SK-N-MC (cell line): ENCODE measurements at regions not wholly inside any gene's neighbourhood (a gene's known extent, or its start where the extent isn't known, plus 50 kb on each side); places are given as distances from the start of the nearest gene placed in this dataset.

Experiments
- DNase-seq: peaks from one replicate; pipeline ENCODE4 v3.0.0-alpha.2; 2011; ENCODE audit warnings: low read depth, low spot score
- H3K27ac ChIP-seq: fragments of 200-600 bp; sonication (generic); 2 replicates; pipeline ENCODE4 v1.5.1; 2016; ENCODE audit warnings: mixed run types
- H3K36me3 ChIP-seq: fragments of 200-600 bp; sonication (generic); 2 replicates; pipeline ENCODE4 v1.6.1; 2017; ENCODE audit warnings: antibody characterized with exemption, low read length, mixed read lengths; ENCODE audit not compliant: insufficient read depth
- H3K4me3 ChIP-seq: fragments of 200-600 bp; sonication (generic); 2 replicates; pipeline ENCODE4 v1.5.1; 2016
- H3K9ac ChIP-seq: fragments of 200-600 bp; sonication (generic); 2 replicates; pipeline ENCODE4 v1.8.0; 2017; ENCODE audit warnings: mixed run types, mixed read lengths; ENCODE audit not compliant: insufficient read length
- H3K9me3 ChIP-seq: fragments of 200-600 bp; sonication (generic); 2 replicates; pipeline ENCODE4 v1.6.1; 2017; ENCODE audit warnings: low read depth, mild to moderate bottlenecking, antibody characterized with exemption, low read length, moderate library complexity, mixed read lengths
- EZH2 ChIP-seq: fragments of 200-600 bp; sonication (generic); IDR thresholded peaks from one replicate; pipeline ENCODE4 v1.6.1; 2017; ENCODE audit warnings: antibody characterized with exemption
- FOXP2 ChIP-seq: optimal IDR thresholded peaks from 2 replicates; pipeline ENCODE3; 2011; ENCODE audit warnings: mild to moderate bottlenecking, moderate library complexity; ENCODE audit not compliant: insufficient read depth; ENCODE audit errors: extremely low read length, control extremely low read depth
- POLR2AphosphoS5 ChIP-seq: IDR thresholded peaks from 2 replicates; pipeline ENCODE4 v1.6.1; 2012; ENCODE audit warnings: mild to moderate bottlenecking, low read depth, low read length, borderline replicate concordance

DNA sequence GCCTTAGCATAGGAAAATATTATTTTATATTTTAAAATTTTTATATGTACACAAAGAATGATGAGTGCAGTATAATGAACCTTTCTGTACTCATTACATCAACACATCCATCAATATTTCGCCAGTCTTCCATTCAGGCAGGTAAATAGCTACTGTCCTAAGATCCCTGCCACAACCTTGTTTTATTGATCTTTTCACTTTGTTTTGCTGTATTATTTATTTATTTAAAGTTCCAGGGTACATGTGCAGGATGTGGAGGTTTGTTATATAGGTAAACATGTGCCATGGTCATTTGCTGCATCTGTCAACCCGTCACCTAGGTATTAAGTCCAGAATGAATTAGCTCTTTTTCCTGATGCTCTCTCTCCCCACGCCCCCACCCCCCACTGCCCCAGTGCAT, 64.6 kb downstream of the INHBB start:
- Histone ChIP-seq H3K4me3 (no peak overlapping the region), H3K27ac (no peak overlapping the region), H3K9ac (no peak overlapping the region), H3K9me3 (0 out of 2 replicates have a peak, but pooled peaks cover 3% of the 10 kb centered on the region), H3K36me3 (no peaks in the 10 kb centered on the region)
- no peak for DNase-seq
- no peak for TF ChIP-seq FOXP2
- TF ChIP-seq POLR2AphosphoS5 = no peak
- TF ChIP-seq EZH2 = no peak

- TF ChIP-seq EZH2 = no peak
- TF ChIP-seq POLR2AphosphoS5 = no peak
- no peak for TF ChIP-seq FOXP2
- no peak overlapping the region for H3K27ac ChIP-seq
- no peaks in the 10 kb centered on the region for H3K36me3 ChIP-seq
- no peaks in the 10 kb centered on the region for H3K9me3 ChIP-seq
- H3K9ac ChIP-seq = no peak overlapping the region
- no peak for DNase-seq
- H3K4me3 ChIP-seq = no peak overlapping the region
Observed at GRCh38 chr2:120415060-120415459, 69.1 kb downstream of the INHBB start.

GRCh38 chr2:120415728-120416509, 70.0 kb downstream of the INHBB start:
- no peaks in the 10 kb centered on the region for H3K36me3 ChIP-seq
- no peak overlapping the region for H3K27ac ChIP-seq
- TF ChIP-seq EZH2 (no peak), POLR2AphosphoS5 (no peak), FOXP2 (no peak)
- no peak for DNase-seq
- no peaks in the 10 kb centered on the region for H3K9me3 ChIP-seq
- H3K4me3 ChIP-seq = no peak overlapping the region
- H3K9ac ChIP-seq = no peak overlapping the region

DNA sequence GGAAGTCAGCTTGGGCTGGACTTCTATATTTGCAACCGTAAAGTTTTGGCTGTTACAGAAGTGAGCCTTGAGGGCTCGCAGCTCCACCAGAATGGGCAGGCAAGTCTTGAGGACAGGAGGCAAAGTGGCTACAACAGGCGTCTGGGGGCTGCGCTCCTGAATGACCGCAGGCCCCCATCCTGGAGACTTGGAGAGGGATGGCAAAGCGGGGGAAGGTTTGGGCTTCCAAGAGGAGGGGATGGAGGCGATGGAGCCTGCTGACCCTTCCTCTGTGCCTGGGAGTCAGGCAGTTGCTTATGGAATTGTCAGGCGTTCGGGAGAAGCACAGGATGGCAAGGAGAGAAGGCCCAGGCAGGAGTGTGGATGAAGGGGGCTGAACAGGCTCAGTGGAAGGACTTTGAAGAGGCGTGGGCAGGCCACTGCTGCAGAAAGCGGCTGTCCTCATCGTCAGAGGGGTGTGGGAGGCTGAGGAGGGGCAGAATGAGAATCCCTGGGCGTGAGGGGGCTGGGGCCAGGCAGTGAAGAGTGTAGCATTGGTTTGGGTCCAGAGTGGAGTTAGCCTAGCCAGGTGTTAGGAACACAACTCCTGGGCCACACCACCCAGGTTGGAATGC, 72.3 kb downstream of the INHBB start:
- H3K9ac ChIP-seq = no peak overlapping the region
- no peaks in the 10 kb centered on the region for H3K9me3 ChIP-seq
- no peak for DNase-seq
- no peak overlapping the region for H3K27ac ChIP-seq
- TF ChIP-seq EZH2 = no peak
- no peak for TF ChIP-seq POLR2AphosphoS5
- TF ChIP-seq FOXP2 = no peak
- no peaks in the 10 kb centered on the region for H3K36me3 ChIP-seq
- no peak overlapping the region for H3K4me3 ChIP-seq

- no peak for TF ChIP-seq FOXP2
- Histone ChIP-seq H3K9me3 (no peaks in the 10 kb centered on the region), H3K36me3 (no peaks in the 10 kb centered on the region), H3K27ac (no peak overlapping the region), H3K4me3 (no peak overlapping the region), H3K9ac (no peak overlapping the region)
- DNase-seq = no peak
Observed at GRCh38 chr2:120419073-120419472, 73.1 kb downstream of the INHBB start.

GRCh38 chr2:120419955-120420354, 74.0 kb downstream of the INHBB start:
- no peaks in the 10 kb centered on the region for H3K36me3 ChIP-seq
- TF ChIP-seq POLR2AphosphoS5 (no peak), EZH2 (no peak), FOXP2 (no peak)
- no peak for DNase-seq

DNA sequence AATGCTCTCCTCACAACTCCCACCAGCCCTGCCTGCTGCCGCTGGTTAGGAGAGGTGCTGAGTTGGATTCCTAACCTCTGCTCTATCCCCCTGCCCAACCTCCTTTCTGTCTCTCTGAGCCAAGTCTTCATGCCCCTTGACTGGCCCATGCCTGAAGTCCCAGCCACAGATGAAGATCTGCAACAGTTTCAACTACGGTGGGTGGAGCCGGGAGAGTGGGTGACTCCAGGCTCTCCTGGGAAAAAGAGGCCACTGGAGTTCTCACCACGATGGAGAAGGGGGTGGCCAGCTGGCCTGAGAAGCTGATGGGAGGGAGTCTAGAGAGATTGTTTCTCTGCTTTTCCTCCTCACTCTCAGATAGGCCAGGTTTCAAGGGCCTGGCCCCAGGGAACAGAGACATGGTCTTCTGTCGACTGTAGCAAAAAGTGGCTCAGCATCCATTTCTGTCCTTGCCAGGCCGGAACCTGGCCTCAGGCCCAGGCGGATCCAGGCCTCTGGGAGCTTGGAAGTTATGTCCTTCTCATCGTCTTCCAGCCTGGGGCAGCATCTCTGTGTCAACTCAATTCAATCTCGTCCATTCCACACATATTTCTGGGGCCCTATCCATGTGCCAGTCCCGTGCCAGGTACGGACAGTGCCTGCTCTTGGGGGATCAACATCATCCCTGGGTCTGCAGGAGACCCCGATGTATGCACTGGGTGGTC, 75.3 kb downstream of the INHBB start:
- no peak overlapping the region for H3K4me3 ChIP-seq
- DNase-seq = no peak
- H3K9me3 ChIP-seq = no peaks in the 10 kb centered on the region
- TF ChIP-seq EZH2 = no peak
- no peak for TF ChIP-seq FOXP2
- no peak for TF ChIP-seq POLR2AphosphoS5
- no peak overlapping the region for H3K27ac ChIP-seq
- no peak overlapping the region for H3K9ac ChIP-seq
- H3K36me3 ChIP-seq = no peaks in the 10 kb centered on the region

More at GRCh38 chr2:120419955-120420354, 74.0 kb downstream of the INHBB start:
- H3K27ac ChIP-seq = no peak overlapping the region
- no peak overlapping the region for H3K4me3 ChIP-seq
- H3K9me3 ChIP-seq = no peaks in the 10 kb centered on the region
- H3K9ac ChIP-seq = no peak overlapping the region

GRCh38 chr2:120421830-120422175, 75.9 kb downstream of the INHBB start:
- Histone ChIP-seq H3K27ac (no peak overlapping the region), H3K36me3 (no peaks in the 10 kb centered on the region), H3K9ac (no peak overlapping the region), H3K9me3 (no peaks in the 10 kb centered on the region), H3K4me3 (no peak overlapping the region)
- no peak for DNase-seq
- TF ChIP-seq POLR2AphosphoS5 = no peak
- no peak for TF ChIP-seq EZH2
- no peak for TF ChIP-seq FOXP2
